Astrocyte (in vitro differentiated cells and primary cell): ENCODE measurements at regions not wholly inside any gene's neighbourhood (a gene's known extent, or its start where the extent isn't known, plus 50 kb on each side); places are given as distances from the start of the nearest gene placed in this dataset.

Source experiments
- EZH2 ChIP-seq: IDR thresholded peaks from 2 replicates; pipeline ENCODE4 v1.6.1; 2012; ENCODE audit warnings: mild to moderate bottlenecking, low read length, inconsistent platforms; ENCODE audit not compliant: insufficient read depth
- TF ChIP-seq, protein P1 (sequence below): IDR thresholded peaks from 2 replicates; pipeline ENCODE4 v1.5.1; 2011; ENCODE audit warnings: low read depth, mild to moderate bottlenecking, inconsistent platforms, low read length, moderate library complexity; ENCODE audit not compliant: insufficient read depth

DNA sequence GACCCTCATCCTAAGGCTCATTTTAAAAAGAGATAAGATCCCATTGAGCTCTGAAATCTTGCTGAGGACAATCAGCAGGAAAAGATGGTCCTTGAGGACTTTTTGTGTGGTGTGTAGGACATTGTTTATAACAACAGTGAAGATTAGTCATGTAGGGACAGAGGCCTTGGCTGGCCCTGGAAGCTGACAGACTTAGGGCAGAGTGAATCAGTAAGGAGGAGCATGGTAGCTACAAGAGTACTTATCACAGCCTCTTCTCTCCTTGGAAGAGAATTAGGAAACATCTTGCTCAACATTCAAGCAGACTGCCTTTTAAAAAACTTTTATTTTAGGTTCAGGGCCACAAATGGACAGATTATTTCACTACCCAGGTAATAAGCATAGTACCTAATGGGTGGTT lies 665.9 kb upstream of the SALL1 start:
- TF ChIP-seq, protein P1, sequence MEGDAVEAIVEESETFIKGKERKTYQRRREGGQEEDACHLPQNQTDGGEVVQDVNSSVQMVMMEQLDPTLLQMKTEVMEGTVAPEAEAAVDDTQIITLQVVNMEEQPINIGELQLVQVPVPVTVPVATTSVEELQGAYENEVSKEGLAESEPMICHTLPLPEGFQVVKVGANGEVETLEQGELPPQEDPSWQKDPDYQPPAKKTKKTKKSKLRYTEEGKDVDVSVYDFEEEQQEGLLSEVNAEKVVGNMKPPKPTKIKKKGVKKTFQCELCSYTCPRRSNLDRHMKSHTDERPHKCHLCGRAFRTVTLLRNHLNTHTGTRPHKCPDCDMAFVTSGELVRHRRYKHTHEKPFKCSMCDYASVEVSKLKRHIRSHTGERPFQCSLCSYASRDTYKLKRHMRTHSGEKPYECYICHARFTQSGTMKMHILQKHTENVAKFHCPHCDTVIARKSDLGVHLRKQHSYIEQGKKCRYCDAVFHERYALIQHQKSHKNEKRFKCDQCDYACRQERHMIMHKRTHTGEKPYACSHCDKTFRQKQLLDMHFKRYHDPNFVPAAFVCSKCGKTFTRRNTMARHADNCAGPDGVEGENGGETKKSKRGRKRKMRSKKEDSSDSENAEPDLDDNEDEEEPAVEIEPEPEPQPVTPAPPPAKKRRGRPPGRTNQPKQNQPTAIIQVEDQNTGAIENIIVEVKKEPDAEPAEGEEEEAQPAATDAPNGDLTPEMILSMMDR: no peak
- no peak for TF ChIP-seq EZH2
